ENCODE measurements at regions not wholly inside any gene's neighbourhood (a gene's known extent, or its start where the extent isn't known, plus 50 kb on each side); places are given as distances from the start of the nearest gene placed in this dataset.

DNA sequence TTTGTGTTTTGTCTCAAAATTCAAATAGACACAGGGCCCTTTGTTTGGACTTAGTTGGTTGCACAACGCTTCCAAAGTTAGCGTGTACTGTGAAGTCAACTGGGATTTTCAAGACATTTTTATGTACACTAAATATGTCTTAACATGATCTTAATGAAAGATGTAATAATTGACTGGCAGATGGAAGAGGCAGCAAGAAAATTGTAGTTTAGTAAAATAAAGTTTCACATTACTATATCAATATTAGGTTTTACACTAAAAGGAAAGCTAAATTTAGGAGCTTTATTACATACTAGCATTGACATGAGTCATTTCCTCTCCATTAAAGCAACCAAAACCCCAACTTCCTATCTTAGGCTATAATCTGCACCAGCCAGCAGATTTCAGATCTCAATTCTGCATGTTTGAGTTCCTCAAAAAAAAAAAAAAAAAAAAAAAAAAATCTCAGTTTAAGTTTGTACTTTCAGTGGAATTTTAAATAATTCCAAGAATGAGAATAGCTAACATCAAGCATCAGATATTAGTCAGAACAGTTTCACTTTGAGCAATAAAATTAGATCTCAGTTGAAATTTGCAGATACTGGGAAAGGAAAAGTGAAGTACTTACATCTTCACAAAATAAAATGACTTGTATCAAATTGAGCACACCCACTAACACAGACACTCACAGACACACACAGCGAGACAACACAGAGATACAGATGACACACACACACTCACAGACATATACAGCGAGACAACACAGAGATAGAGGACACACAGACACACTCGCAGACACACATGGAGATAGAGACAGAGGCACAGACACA, 346.6 kb upstream of the KLF6 start:
- no peak for TF ChIP-seq GATA2 (IDR thresholded peaks at IDR 0.05; ENCODE audit: low read depth, low read length)
- TF ChIP-seq GATA3 (IDR thresholded peaks at IDR 0.05; ENCODE audit: low read depth, low read length): no peak

DNA sequence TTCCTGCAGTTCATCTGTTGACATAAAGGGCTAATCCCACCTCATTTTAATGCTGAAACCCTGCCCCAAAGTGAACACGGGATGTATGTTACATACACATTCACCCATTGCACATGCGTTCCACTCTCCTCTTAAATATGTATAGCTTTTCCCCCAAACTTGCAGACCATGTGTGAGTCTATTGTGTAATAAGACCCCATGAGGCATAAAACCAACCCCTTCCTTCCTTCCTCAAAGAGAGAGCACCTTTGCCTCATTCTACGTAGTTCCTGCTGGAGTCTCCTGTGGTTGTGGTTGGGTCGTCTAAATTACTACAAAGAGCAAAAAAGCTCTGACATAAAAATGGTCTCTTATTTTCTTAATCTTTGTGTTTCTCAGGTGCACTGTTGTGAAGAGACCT, 345.7 kb upstream of the KLF6 start:
- TF ChIP-seq GATA2 (IDR thresholded peaks at IDR 0.05; ENCODE audit: low read depth, low read length) (no peak), GATA3 (IDR thresholded peaks at IDR 0.05; ENCODE audit: low read depth, low read length) (no peak)

DNA sequence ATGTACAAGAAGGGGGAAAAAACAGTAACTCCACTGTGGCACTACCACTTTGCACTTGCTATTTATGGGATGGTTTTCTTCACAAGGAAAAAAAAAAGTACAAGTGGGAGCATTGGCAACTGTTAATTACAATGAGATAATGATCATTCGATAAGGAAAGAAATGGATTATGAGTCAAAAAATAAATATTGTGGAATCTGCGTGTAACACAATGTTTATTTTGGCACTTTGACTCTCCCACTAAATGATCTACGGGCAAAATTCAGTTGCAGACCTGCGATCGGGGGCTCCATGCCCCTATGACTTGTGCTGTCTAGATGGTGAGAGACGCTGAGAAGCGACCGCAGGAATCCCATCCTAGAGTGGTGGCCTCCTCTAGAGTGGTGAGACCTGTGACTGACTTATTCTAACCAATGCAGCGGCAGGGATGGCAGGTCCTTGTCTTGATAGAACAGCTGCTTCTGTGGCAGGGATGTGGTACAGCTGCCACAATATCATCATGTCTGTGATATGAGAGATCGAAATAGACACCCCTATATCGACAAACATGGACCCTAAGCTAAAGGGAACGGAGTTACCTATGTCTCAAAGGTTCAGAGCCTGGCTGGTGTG, 345.0 kb upstream of the KLF6 start:
- no peak for TF ChIP-seq GATA3 (IDR thresholded peaks at IDR 0.05; ENCODE audit: low read depth, low read length)
- no peak for TF ChIP-seq GATA2 (IDR thresholded peaks at IDR 0.05; ENCODE audit: low read depth, low read length)

DNA sequence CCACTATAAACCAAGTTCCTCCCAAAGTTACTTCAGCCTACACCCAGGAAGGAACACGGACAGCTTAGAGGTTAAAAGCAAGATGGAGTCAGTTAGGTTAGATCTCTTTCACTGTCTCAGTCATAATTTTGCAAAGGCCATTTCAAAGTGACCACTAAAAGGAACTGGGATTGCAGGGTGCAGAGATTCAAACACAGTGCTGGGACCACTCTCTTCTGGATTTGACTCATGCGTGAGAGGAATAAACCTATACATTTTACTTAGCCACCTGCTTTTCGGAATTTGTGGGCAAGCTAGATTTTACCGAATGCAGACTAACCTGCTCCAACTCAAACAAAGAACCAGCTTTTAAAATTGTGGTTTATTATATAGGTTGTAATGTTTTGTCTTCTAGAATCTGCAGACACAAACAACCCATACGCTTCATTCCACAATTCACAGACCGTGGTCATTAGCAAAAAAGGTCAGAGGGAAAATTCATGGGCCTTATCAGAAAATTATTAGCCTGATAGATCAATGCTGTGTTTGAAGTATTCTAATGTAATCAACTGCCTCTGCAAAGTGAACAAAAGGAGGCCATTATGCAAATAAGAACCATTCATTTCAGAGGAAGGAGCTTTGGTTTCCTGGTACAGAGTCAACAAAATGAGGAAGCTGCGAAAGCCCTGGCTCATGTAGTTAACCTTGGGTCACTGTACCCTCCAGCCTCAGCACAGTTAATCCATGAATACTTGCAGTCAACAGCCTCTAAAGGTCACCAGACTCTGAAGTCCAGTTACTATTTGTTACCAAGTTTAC, 342.7 kb upstream of the KLF6 start:
- TF ChIP-seq GATA2 (IDR thresholded peaks at IDR 0.05; ENCODE audit: low read depth, low read length) (no peak), GATA3 (IDR thresholded peaks at IDR 0.05; ENCODE audit: low read depth, low read length) (no peak)

GRCh38 chr10:4125776-4126175, 340.8 kb upstream of the KLF6 start:
- TF ChIP-seq GATA2 (IDR thresholded peaks at IDR 0.05; ENCODE audit: low read depth, low read length) (no peak), GATA3 (IDR thresholded peaks at IDR 0.05; ENCODE audit: low read depth, low read length) (no peak)

DNA sequence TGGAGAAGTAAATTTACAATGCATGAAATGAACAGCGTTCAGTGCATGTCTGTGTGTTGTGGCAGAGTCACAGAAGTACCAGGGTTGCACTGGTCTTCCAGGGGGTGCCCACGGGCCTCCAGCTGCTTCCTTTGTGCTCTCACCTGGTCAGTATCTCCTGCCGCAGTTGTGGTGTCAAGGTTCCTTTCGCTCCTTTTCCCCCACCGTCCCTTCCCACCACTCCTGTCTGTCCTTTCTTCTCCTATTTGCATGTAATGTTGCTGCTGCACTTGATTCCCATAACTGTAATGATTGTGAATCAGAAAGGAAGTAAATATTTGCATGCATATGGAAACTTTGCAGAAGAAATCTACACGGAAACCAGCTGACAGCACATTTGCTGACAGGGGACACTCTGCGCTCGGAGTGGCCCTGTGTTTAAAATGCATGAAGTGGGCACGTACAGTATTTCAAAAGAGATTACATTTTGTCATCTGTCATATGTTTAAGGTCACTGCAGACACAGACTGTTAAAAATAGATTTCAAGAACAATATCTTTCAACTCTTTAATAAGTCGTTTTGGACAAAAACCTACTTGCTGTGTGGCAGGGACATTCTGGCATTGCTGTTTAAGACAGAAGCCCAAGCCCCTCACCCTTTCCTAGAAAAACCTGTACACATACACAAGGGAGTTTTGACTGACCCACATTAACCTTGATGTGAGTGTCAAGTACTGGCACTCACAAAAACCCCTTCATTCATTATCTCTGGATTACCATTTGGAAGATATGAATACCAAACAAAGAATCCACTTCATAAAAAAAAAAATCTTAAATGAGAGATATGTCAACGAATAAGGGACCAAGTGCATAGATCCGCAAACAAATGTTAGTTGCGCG, 336.7 kb upstream of the KLF6 start:
- TF ChIP-seq GATA2 (IDR thresholded peaks at IDR 0.05; ENCODE audit: low read depth, low read length): no peak
- no peak for TF ChIP-seq GATA3 (IDR thresholded peaks at IDR 0.05; ENCODE audit: low read depth, low read length)

DNA sequence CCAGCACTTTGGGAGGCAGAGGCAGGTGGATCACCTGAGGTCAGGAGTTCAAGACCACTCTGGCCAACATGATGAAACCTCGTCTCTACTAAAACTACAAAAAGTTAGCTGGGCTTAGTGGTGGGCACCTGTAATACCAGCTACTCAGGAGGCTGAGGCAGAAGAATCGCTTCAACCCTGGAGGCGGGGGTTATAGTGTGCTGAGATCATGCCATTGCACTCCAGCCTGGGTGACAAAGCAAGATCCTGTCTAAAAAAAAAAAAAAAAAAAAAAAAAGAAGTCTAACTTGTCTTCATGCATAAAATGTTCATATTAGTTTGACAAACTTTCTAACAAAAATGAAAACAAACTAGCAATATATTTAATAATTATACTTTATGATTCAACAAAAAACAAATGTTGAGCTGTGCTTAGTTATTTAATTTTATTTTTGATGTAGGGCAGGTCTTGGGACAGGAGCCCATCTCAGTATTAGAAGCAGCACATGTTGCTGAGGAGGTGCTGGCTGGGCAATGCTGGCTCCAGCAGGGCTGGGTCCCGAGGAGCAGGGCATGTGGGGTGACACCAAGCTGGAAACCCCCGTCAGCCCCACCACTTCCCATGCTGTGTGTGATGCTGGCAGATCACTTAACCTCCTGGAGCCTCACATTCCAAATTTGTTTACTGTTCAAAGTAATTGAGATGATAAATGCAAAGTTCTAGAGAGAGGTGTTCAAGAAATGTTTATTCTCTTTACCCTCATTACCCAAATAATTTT, 335.3 kb upstream of the KLF6 start:
- TF ChIP-seq GATA3 (IDR thresholded peaks at IDR 0.05; ENCODE audit: low read depth, low read length) (no peak), GATA2 (IDR thresholded peaks at IDR 0.05; ENCODE audit: low read depth, low read length) (no peak)

GRCh38 chr10:4119107-4119506, 334.1 kb upstream of the KLF6 start:
- TF ChIP-seq GATA3 (IDR thresholded peaks at IDR 0.05; ENCODE audit: low read depth, low read length): no peak
- TF ChIP-seq GATA2 (IDR thresholded peaks at IDR 0.05; ENCODE audit: low read depth, low read length): no peak

DNA sequence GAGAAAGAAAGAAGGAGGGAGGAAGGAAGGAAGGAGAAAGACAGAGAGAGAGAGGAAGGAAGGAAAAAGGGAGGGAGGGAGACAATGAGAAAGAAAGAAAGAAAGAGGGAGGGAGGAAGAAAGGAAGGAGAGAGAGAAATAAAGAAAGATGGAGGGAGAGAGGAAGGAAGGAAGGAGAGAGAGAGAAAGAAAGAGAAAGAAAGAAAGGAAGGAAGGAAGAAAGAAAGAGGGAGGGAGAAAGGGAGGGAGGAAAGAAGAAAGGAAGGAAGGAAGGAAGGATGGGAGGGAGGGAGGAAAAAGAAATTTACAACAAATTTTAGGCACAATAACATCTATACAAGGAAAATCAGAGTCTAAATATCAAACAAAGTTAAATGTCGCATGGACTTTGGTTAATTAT, 332.6 kb upstream of the KLF6 start:
- TF ChIP-seq GATA2 (IDR thresholded peaks at IDR 0.05; ENCODE audit: low read depth, low read length): no peak
- no peak for TF ChIP-seq GATA3 (IDR thresholded peaks at IDR 0.05; ENCODE audit: low read depth, low read length)

DNA sequence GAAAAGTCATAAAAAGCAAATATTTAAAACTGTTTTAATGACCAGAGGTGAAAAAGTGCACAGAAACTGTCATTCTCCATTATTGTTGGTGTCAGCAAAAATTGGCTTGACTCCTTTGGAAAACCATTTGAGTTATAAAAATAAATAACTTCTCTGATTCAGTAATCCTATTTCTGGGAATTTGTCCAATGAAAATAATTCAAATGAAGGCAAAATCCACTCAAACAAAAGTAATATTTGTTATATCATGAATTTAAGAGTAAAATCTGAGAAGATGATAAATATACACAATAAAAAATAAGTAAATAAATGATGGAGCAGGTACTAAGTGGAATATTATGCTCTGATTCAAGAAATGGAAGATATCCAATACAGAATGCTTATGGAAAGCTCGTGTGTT, 326.6 kb upstream of the KLF6 start:
- TF ChIP-seq GATA2 (IDR thresholded peaks at IDR 0.05; ENCODE audit: low read depth, low read length): no peak
- TF ChIP-seq GATA3 (IDR thresholded peaks at IDR 0.05; ENCODE audit: low read depth, low read length): no peak

DNA sequence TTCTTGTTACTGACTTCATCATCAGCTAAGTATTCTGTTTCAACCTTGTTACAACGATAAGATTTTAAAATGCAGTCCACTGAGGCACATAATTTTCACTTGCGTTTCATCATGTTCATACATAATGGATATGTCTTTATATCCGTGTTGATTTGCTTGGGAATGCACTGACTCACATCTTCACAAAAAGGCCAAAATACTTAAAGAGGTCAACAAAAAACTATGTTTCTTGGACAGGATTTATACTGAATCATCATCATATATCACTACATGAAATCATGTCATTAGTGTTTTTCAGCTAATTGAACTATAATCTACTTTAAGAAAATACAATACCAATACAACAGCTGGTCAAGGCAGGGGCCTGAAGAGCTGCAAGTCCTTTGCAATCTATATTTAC, 324.5 kb upstream of the KLF6 start:
- TF ChIP-seq GATA2 (IDR thresholded peaks at IDR 0.05; ENCODE audit: low read depth, low read length): no peak
- TF ChIP-seq GATA3 (IDR thresholded peaks at IDR 0.05; ENCODE audit: low read depth, low read length): no peak

DNA sequence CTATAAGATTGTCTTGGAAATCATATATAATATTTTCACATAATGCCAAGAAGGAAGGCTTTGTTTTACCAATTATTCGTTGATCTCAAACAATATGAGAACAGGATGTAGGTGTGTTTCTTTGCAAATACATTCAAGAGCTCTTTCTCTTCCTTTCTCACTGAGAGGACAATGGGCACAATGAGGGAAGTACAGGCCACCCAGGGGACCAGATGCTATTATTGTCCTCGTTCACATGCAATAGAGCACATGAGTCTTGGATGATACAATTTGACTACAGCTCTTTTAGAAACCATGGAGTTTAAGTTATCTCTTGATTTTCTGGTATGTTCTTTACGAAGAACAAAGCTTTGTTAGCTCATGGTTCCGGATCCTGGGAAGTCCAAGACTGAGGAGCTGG, 323.7 kb upstream of the KLF6 start:
- TF ChIP-seq GATA3 (IDR thresholded peaks at IDR 0.05; ENCODE audit: low read depth, low read length) (no peak), GATA2 (IDR thresholded peaks at IDR 0.05; ENCODE audit: low read depth, low read length) (no peak)

- TF ChIP-seq GATA3 (IDR thresholded peaks at IDR 0.05; ENCODE audit: low read depth, low read length): no peak
- TF ChIP-seq GATA2 (IDR thresholded peaks at IDR 0.05; ENCODE audit: low read depth, low read length): no peak
Observed at GRCh38 chr10:4107285-4107851, 322.4 kb upstream of the KLF6 start.

Data from SH-SY5Y (cell line).